ENCODE measurements at regions not wholly inside any gene's neighbourhood (a gene's known extent, or its start where the extent isn't known, plus 50 kb on each side); places are given as distances from the start of the nearest gene placed in this dataset.

GRCh38 chr14:106215229-106215628, 688.8 kb downstream of the TMEM121 start:
- DNase-seq: no peak
- no peak for TF ChIP-seq CTCF (IDR thresholded peaks at IDR 0.05)
- H3K9me3 Mint-ChIP-seq: peaks cover 68% of the 10 kb centered on the region
- H3K4me3 Mint-ChIP-seq: no peak overlapping the region
- H3K36me3 Mint-ChIP-seq (ENCODE audit: low read depth): peaks cover 5% of the 10 kb centered on the region; the same call in 1 of the 2 replicates
- H3K27ac Mint-ChIP-seq: no peak overlapping the region
- no peaks in the 10 kb centered on the region for H3K4me1 Mint-ChIP-seq (ENCODE audit: low read depth)
- no peaks in the 10 kb centered on the region for H3K27me3 Mint-ChIP-seq (ENCODE audit: insufficient read depth)

DNA sequence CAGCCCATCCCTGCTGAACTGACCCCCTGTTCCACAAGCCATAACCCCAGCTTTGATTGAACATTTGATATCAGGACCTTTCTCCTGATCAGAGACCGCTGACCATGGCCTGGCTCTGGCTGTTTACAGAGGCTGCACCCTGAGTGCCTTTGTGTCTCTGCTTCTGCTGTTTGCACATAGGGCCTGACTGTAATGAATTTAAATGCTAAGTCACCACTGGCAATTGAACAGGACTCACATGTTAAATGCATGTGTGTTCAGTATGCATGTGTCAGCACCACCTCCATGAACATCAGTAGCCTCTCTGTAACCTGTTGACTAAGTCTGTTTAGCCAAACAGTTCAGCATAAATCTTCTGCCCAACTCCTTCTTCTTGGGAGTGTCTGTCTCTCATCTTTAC, 690.3 kb downstream of the TMEM121 start:
- no peaks in the 10 kb centered on the region for H3K4me1 Mint-ChIP-seq (ENCODE audit: low read depth)
- DNase-seq: no peak
- H3K27ac Mint-ChIP-seq: no peak overlapping the region
- H3K4me3 Mint-ChIP-seq: no peak overlapping the region
- no peak for TF ChIP-seq CTCF (IDR thresholded peaks at IDR 0.05)
- peaks cover 5% of the 10 kb centered on the region; the same call in 1 of the 2 replicates for H3K36me3 Mint-ChIP-seq (ENCODE audit: low read depth)
- no peaks in the 10 kb centered on the region for H3K27me3 Mint-ChIP-seq (ENCODE audit: insufficient read depth)
- peaks cover 62% of the 10 kb centered on the region for H3K9me3 Mint-ChIP-seq

GRCh38 chr14:106218174-106218573, 691.8 kb downstream of the TMEM121 start:
- Mint-ChIP-seq H3K4me1 (ENCODE audit: low read depth) (no peaks in the 10 kb centered on the region), H3K27ac (no peak overlapping the region), H3K27me3 (ENCODE audit: insufficient read depth) (no peaks in the 10 kb centered on the region), H3K9me3 (peaks cover 58% of the 10 kb centered on the region), H3K36me3 (ENCODE audit: low read depth) (peaks cover 5% of the 10 kb centered on the region; the same call in 1 of the 2 replicates), H3K4me3 (no peak overlapping the region)
- TF ChIP-seq CTCF (IDR thresholded peaks at IDR 0.05): no peak
- DNase-seq: no peak

- no peak for DNase-seq
- Mint-ChIP-seq H3K27ac (no peak overlapping the region), H3K36me3 (ENCODE audit: low read depth) (peaks cover 7% of the 10 kb centered on the region; the same call in 1 of the 2 replicates), H3K27me3 (ENCODE audit: insufficient read depth) (no peaks in the 10 kb centered on the region), H3K9me3 (peaks cover 66% of the 10 kb centered on the region), H3K4me1 (ENCODE audit: low read depth) (no peaks in the 10 kb centered on the region), H3K4me3 (no peak overlapping the region)
- no peak for TF ChIP-seq CTCF (IDR thresholded peaks at IDR 0.05)
Measured at GRCh38 chr14:106222311-106222710, 695.9 kb downstream of the TMEM121 start.

DNA sequence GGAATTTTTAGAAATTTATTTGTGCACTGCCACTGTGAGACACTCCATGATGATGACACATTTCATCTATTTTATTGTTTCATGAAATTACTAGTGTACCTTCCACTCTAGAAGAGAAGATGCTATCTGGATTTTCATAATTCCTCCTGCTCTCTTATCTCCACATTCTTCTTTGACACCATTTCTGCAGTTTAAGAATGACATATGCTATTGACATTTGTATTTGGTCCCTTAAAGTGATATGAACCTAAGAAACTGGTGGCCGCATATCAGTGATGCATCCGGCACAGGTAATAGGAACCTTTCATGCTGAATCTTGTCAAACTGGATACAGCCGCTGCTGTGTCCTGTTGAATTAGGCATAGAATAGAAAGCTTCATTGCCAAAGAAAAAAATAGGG, 696.3 kb downstream of the TMEM121 start:
- Mint-ChIP-seq H3K36me3 (ENCODE audit: low read depth) (peaks cover 7% of the 10 kb centered on the region; the same call in 1 of the 2 replicates), H3K9me3 (peaks cover 64% of the 10 kb centered on the region), H3K27ac (no peak overlapping the region), H3K27me3 (ENCODE audit: insufficient read depth) (no peaks in the 10 kb centered on the region), H3K4me1 (ENCODE audit: low read depth) (no peaks in the 10 kb centered on the region), H3K4me3 (no peak overlapping the region)
- DNase-seq: no peak
- no peak for TF ChIP-seq CTCF (IDR thresholded peaks at IDR 0.05)

GRCh38 chr14:106227793-106228192, 701.4 kb downstream of the TMEM121 start:
- Mint-ChIP-seq H3K4me1 (ENCODE audit: low read depth) (no peaks in the 10 kb centered on the region), H3K4me3 (no peak overlapping the region), H3K27ac (no peak overlapping the region), H3K27me3 (ENCODE audit: insufficient read depth) (no peaks in the 10 kb centered on the region), H3K9me3 (peaks cover 49% of the 10 kb centered on the region), H3K36me3 (ENCODE audit: low read depth) (peaks cover 7% of the 10 kb centered on the region; the same call in 1 of the 2 replicates)
- no peak for TF ChIP-seq CTCF (IDR thresholded peaks at IDR 0.05)
- DNase-seq: no peak
